ENCODE measurements at regions not wholly inside any gene's neighbourhood (a gene's known extent, or its start where the extent isn't known, plus 50 kb on each side); places are given as distances from the start of the nearest gene placed in this dataset.

- Histone ChIP-seq H3K36me3 (ENCODE audit: control insufficient read depth, insufficient read depth, low read length) (no peaks in the 10 kb centered on the region), H3K27me3 (ENCODE audit: control insufficient read depth, insufficient read depth, low read length) (no peaks in the 10 kb centered on the region), H3K4me3 (ENCODE audit: low read depth, low read length) (no peak overlapping the region)
- peak; percentile 71 for DNase-seq (ENCODE audit: low read depth)
- FAIRE-seq: no peak
- TF ChIP-seq CTCF (IDR thresholded peaks at IDR 0.05; ENCODE audit: insufficient read depth, low read length, severe bottlenecking): no peak
Measured at GRCh38 chr5:39605588-39606575, 181.1 kb upstream of the DAB2 start.

DNA sequence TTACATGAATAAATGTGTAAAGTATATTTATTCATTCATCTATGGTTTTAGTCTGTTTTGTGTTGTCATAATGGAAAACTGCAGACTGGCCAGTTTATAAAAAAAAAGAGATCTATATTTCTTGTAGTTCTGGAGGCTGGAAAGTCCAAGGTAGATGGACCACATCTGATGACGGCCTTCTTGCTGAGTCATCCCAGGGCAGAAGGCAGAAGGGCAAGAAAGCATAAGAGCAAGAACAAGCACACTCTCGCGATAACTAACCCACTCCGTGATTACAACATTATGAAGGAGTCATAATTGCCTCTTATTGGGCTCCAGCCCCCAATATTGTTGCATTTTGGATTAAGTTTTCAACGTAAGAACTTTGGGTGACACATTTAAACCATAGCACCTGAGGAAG lies 180.4 kb upstream of the DAB2 start:
- peak; percentile 14 for DNase-seq (ENCODE audit: low read depth)
- Histone ChIP-seq H3K27me3 (ENCODE audit: control insufficient read depth, insufficient read depth, low read length) (no peaks in the 10 kb centered on the region), H3K4me3 (ENCODE audit: low read depth, low read length) (no peak overlapping the region), H3K36me3 (ENCODE audit: control insufficient read depth, insufficient read depth, low read length) (no peaks in the 10 kb centered on the region)
- no peak for TF ChIP-seq CTCF (IDR thresholded peaks at IDR 0.05; ENCODE audit: insufficient read depth, low read length, severe bottlenecking)
- no peak for FAIRE-seq

- no peaks in the 10 kb centered on the region for H3K27me3 ChIP-seq (ENCODE audit: control insufficient read depth, insufficient read depth, low read length)
- no peaks in the 10 kb centered on the region for H3K36me3 ChIP-seq (ENCODE audit: control insufficient read depth, insufficient read depth, low read length)
- TF ChIP-seq CTCF (IDR thresholded peaks at IDR 0.05; ENCODE audit: insufficient read depth, low read length, severe bottlenecking): no peak
- no peak overlapping the region for H3K4me3 ChIP-seq (ENCODE audit: low read depth, low read length)
- DNase-seq (ENCODE audit: low read depth) (no peak), FAIRE-seq (no peak)
Measured at GRCh38 chr5:39604491-39604890, 179.7 kb upstream of the DAB2 start.

- H3K27me3 ChIP-seq (ENCODE audit: control insufficient read depth, insufficient read depth, low read length): peaks cover 3% of the 10 kb centered on the region
- H3K4me3 ChIP-seq (ENCODE audit: low read depth, low read length): no peak overlapping the region
- FAIRE-seq: no peak
- no peaks in the 10 kb centered on the region for H3K36me3 ChIP-seq (ENCODE audit: control insufficient read depth, insufficient read depth, low read length)
- TF ChIP-seq CTCF (IDR thresholded peaks at IDR 0.05; ENCODE audit: insufficient read depth, low read length, severe bottlenecking): peak; percentile 41
- peak; percentile 55 for DNase-seq (ENCODE audit: low read depth)
Measured at GRCh38 chr5:39599721-39600431, 175.1 kb upstream of the DAB2 start.

DNA sequence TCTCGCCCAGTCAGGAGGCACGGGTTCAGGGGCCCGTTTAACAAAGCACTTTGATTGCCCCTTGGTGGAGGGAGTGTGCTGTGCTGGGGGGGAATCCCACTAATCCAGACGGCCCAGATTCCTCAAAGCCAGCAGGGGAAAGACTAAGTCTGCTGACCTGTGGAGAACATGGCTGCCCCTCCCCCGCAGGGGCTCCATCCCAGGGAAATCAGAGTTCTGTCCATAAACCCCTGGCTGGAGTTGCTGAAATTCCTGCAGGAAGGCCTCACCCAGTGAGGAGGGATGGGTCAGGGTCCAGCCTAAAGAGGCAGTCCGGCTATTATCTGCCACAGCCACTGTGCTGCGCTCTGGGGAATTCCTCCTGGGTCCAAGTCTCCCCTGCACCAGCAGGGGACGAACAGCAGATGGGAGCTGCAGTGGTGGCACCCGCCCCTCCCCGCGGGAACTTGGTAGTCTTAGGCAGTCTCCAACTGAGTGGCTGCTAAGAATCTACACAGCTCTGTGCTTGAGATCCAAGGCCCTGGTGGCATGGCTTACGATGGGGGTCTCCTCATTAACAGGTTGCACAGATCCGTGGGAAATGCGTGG lies 174.0 kb upstream of the DAB2 start:
- no peaks in the 10 kb centered on the region for H3K36me3 ChIP-seq (ENCODE audit: control insufficient read depth, insufficient read depth, low read length)
- no peak for TF ChIP-seq CTCF (IDR thresholded peaks at IDR 0.05; ENCODE audit: insufficient read depth, low read length, severe bottlenecking)
- DNase-seq (ENCODE audit: low read depth) (no peak), FAIRE-seq (no peak)
- peaks cover 3% of the 10 kb centered on the region for H3K27me3 ChIP-seq (ENCODE audit: control insufficient read depth, insufficient read depth, low read length)
- H3K4me3 ChIP-seq (ENCODE audit: low read depth, low read length): no peak overlapping the region

Data from bronchial epithelial cell (primary cell).